ENCODE measurements at regions not wholly inside any gene's neighbourhood (a gene's known extent, or its start where the extent isn't known, plus 50 kb on each side); places are given as distances from the start of the nearest gene placed in this dataset.

- Histone ChIP-seq H4K20me1 (ENCODE audit: insufficient read depth, low read length) (no peaks in the 10 kb centered on the region), H3K9ac (ENCODE audit: insufficient read depth, low read length, poor library complexity, severe bottlenecking) (no peak overlapping the region), H3K79me2 (ENCODE audit: insufficient read depth, low read length) (no peaks in the 10 kb centered on the region), H3K4me2 (replicated peaks; ENCODE audit: extremely low read depth, low read length, poor library complexity, severe bottlenecking) (no peak overlapping the region), H2AFZ (ENCODE audit: insufficient read depth, low read depth, low read length, poor library complexity, severe bottlenecking) (no peak overlapping the region), H3K9me3 (replicated peaks in 1 of 2; ENCODE audit: control insufficient read depth in 1 of 2, insufficient read depth in 1 of 2, low read length in 2 of 2) (no peaks in the 10 kb centered on the region), H3K36me3 (replicated peaks in 1 of 2; ENCODE audit: control insufficient read depth in 1 of 2, insufficient read depth in 2 of 2, low read length in 2 of 2) (no peaks in the 10 kb centered on the region), H3K27me3 (ENCODE audit: control insufficient read depth in 2 of 2, insufficient read depth in 2 of 2, low read length in 2 of 2) (no peaks in the 10 kb centered on the region), H3K4me3 (replicated peaks in 1 of 3; ENCODE audit: low read depth in 2 of 3, low read length in 3 of 3) (no peak overlapping the region), H3K4me1 (ENCODE audit: control insufficient read depth in 1 of 2, insufficient read depth in 2 of 2, low read length in 2 of 2) (no peaks in the 10 kb centered on the region), H3K27ac (ENCODE audit: low read depth in 1 of 2, low read length in 2 of 2) (no peak overlapping the region)
- no peak overlapping the region for H3K4me3 Mint-ChIP-seq
- no peak overlapping the region for H3K27ac Mint-ChIP-seq
- H3K4me1 Mint-ChIP-seq, result no peaks in the 10 kb centered on the region
- DNase-seq, result no peak
- 100% methylated on average over 1 of the region's 4 CpGs for whole genome bisulfite sequencing (ENCODE audit: insufficient coverage)
- intact Hi-C loops (cut with micrococcal nuclease), result no loop called here
- H3K27me3 Mint-ChIP-seq (ENCODE audit: low read depth in 3 of 3), result peaks cover 0 to 9% (median 6%) of the 10 kb centered on the region in 3 donors
- H3K36me3 Mint-ChIP-seq, result no peaks in the 10 kb centered on the region
- peaks cover 0 to 2% (median 0%) of the 10 kb centered on the region in 7 donors for H3K9me3 Mint-ChIP-seq
- no peak for TF ChIP-seq CTCF (IDR thresholded peaks at IDR 0.05)
Measured at GRCh38 chr2:67948506-67948905, 114.3 kb downstream of the C1D start.

GRCh38 chr2:67950018-67950417 is 112.8 kb downstream of the C1D start:
- no peaks in the 10 kb centered on the region for H3K4me1 ChIP-seq (ENCODE audit: control insufficient read depth in 1 of 2, insufficient read depth in 2 of 2, low read length in 2 of 2)
- no peaks in the 10 kb centered on the region for H3K4me1 Mint-ChIP-seq
- H3K79me2 ChIP-seq (ENCODE audit: insufficient read depth, low read length), result no peaks in the 10 kb centered on the region
- no peaks in the 10 kb centered on the region for H3K36me3 Mint-ChIP-seq
- no peak overlapping the region for H3K4me2 ChIP-seq (replicated peaks; ENCODE audit: extremely low read depth, low read length, poor library complexity, severe bottlenecking)
- peaks cover 0 to 11% (median 7%) of the 10 kb centered on the region in 3 donors for H3K27me3 Mint-ChIP-seq (ENCODE audit: low read depth in 3 of 3)
- H3K9ac ChIP-seq (ENCODE audit: insufficient read depth, low read length, poor library complexity, severe bottlenecking), result no peak overlapping the region
- WGBS (ENCODE audit: insufficient coverage), result 100% methylated on average over 1 of the region's 2 CpGs
- no peak overlapping the region for H3K4me3 ChIP-seq (replicated peaks in 1 of 3; ENCODE audit: low read depth in 2 of 3, low read length in 3 of 3)
- no peak overlapping the region for H3K27ac Mint-ChIP-seq
- no peaks in the 10 kb centered on the region for H3K36me3 ChIP-seq (replicated peaks in 1 of 2; ENCODE audit: control insufficient read depth in 1 of 2, insufficient read depth in 2 of 2, low read length in 2 of 2)
- no peak for TF ChIP-seq CTCF (IDR thresholded peaks at IDR 0.05)
- peaks cover 0 to 2% (median 0%) of the 10 kb centered on the region in 7 donors for H3K9me3 Mint-ChIP-seq
- no peaks in the 10 kb centered on the region for H4K20me1 ChIP-seq (ENCODE audit: insufficient read depth, low read length)
- no peak overlapping the region for H3K27ac ChIP-seq (ENCODE audit: low read depth in 1 of 2, low read length in 2 of 2)
- intact Hi-C loops (cut with micrococcal nuclease), result no loop called here
- no peaks in the 10 kb centered on the region for H3K9me3 ChIP-seq (replicated peaks in 1 of 2; ENCODE audit: control insufficient read depth in 1 of 2, insufficient read depth in 1 of 2, low read length in 2 of 2)
- H3K27me3 ChIP-seq (ENCODE audit: control insufficient read depth in 2 of 2, insufficient read depth in 2 of 2, low read length in 2 of 2), result no peaks in the 10 kb centered on the region
- H2AFZ ChIP-seq (ENCODE audit: insufficient read depth, low read depth, low read length, poor library complexity, severe bottlenecking), result no peak overlapping the region
- no peak overlapping the region for H3K4me3 Mint-ChIP-seq
- DNase-seq, result no peak
